ENCODE measurements at regions not wholly inside any gene's neighbourhood (a gene's known extent, or its start where the extent isn't known, plus 50 kb on each side); places are given as distances from the start of the nearest gene placed in this dataset.

- ATAC-seq (ENCODE audit: low FRiP score): no peak
- DNase-seq (ENCODE audit: low spot score): no peak
- no peak for TF ChIP-seq CTCF (IDR thresholded peaks at IDR 0.05)
Measured at GRCh38 chr4:13129095-13129494, 355.0 kb downstream of the RAB28 start.

GRCh38 chr4:13126976-13127910 lies 356.9 kb downstream of the RAB28 start:
- DNase-seq (ENCODE audit: low spot score) (no peak), ATAC-seq (ENCODE audit: low FRiP score) (no peak)
- no peak for TF ChIP-seq CTCF (IDR thresholded peaks at IDR 0.05)

GRCh38 chr4:13118633-13119032 lies 365.5 kb downstream of the RAB28 start:
- ATAC-seq (ENCODE audit: low FRiP score) (no peak), DNase-seq (ENCODE audit: low spot score) (no peak)
- no peak for TF ChIP-seq CTCF (IDR thresholded peaks at IDR 0.05)

GRCh38 chr4:13117185-13117584 lies 367.0 kb downstream of the RAB28 start:
- ATAC-seq (ENCODE audit: low FRiP score): no peak
- no peak for TF ChIP-seq CTCF (IDR thresholded peaks at IDR 0.05)
- DNase-seq (ENCODE audit: low spot score): no peak

GRCh38 chr4:13112030-13112429 lies 372.1 kb downstream of the RAB28 start:
- DNase-seq (ENCODE audit: low spot score): no peak
- TF ChIP-seq CTCF (IDR thresholded peaks at IDR 0.05): no peak

DNA sequence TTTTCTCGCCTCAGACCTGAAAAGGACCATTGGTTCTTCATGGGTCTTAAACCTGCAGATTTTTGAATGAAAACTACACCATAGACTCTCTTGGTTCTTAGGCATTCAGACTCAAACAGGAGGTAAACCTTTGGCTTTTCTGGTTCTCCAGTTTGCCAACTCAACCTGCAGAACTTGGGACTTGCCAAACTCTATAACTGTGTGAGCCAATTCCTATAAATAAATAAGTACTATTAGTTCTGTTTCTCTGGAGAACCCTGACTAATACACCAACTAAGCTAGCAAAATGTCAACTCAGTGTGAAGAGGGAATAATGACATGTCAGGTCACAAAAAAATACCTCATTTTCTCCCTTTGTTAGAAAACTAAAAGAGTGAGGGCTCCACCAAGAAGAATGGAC lies 374.6 kb downstream of the RAB28 start:
- TF ChIP-seq CTCF (IDR thresholded peaks at IDR 0.05): no peak
- DNase-seq (ENCODE audit: low spot score) (no peak), ATAC-seq (ENCODE audit: low FRiP score) (no peak)

More at GRCh38 chr4:13112030-13112429, 372.1 kb downstream of the RAB28 start:
- ATAC-seq (ENCODE audit: low FRiP score): no peak

GRCh38 chr4:13108096-13108495 lies 376.0 kb downstream of the RAB28 start:
- ATAC-seq (ENCODE audit: low FRiP score): no peak
- TF ChIP-seq CTCF (IDR thresholded peaks at IDR 0.05): no peak
- DNase-seq (ENCODE audit: low spot score): no peak
